Activated CD8-positive, alpha-beta T cell treated with anti-CD3 and anti-CD28 coated beads for 36 hours (primary cell): ENCODE measurements at regions not wholly inside any gene's neighbourhood (a gene's known extent, or its start where the extent isn't known, plus 50 kb on each side); places are given as distances from the start of the nearest gene placed in this dataset.

Source experiments
- ATAC-seq: fragments of 200-7000 bp; cut with Tn5 transposase; one replicate; pipeline ENCODE4 v1.10.0; 2021; ENCODE audit warnings: mild to moderate bottlenecking, moderate library complexity
- CTCF ChIA-PET: fragments of 350-600 bp; sonication (Branson Sonifier 250); formaldehyde crosslinking; loops from one replicate; lab custom pipeline; 2021; ENCODE audit warnings: antibody characterized with exemption; lab: Charles Lee
- POLR2A ChIA-PET: fragments of 350-600 bp; sonication (Branson Sonifier 250); formaldehyde crosslinking; loops from one replicate; lab custom pipeline; 2021; ENCODE audit warnings: antibody characterized with exemption; lab: Charles Lee
- DNase-seq: peaks from one replicate; pipeline ENCODE4 v3.0.0-alpha.2; 2020
- H3K27ac Mint-ChIP-seq: one replicate; pipeline ENCODE4 v1.8.0; 2021; ENCODE audit warnings: mild to moderate bottlenecking, mixed read lengths
- H3K27me3 Mint-ChIP-seq: one replicate; pipeline ENCODE4 v1.8.0; 2021; ENCODE audit warnings: mixed read lengths
- H3K36me3 Mint-ChIP-seq: one replicate; pipeline ENCODE4 v1.8.0; 2021; ENCODE audit warnings: low read depth, mixed read lengths
- H3K4me1 Mint-ChIP-seq: one replicate; pipeline ENCODE4 v1.8.0; 2021; ENCODE audit warnings: low read depth, mixed read lengths
- H3K4me3 Mint-ChIP-seq: one replicate; pipeline ENCODE4 v1.8.0; 2021; ENCODE audit warnings: mild to moderate bottlenecking, moderate library complexity, mixed read lengths
- H3K9me3 Mint-ChIP-seq: one replicate; pipeline ENCODE4 v1.8.0; 2021; ENCODE audit warnings: mixed read lengths
- CTCF ChIP-seq: fragments of 200-600 bp; IDR thresholded peaks from one replicate; pipeline ENCODE4 v1.8.0; 2022; ENCODE audit warnings: antibody characterized with exemption, mild to moderate bottlenecking
- intact Hi-C: fragments of 100-400 bp; cut with micrococcal nuclease; formaldehyde crosslinking; loops from one replicate; pipeline ENCODE4 v1.10.0; 2022

- CTCF ChIA-PET: no interaction called here
- H3K4me1 Mint-ChIP-seq: no peaks in the 10 kb centered on the region
- H3K4me3 Mint-ChIP-seq: no peak overlapping the region
- H3K27me3 Mint-ChIP-seq: peaks cover 7% of the 10 kb centered on the region
- no peak for TF ChIP-seq CTCF
- POLR2A ChIA-PET: no interaction called here
- DNase-seq (no peak), ATAC-seq (no peak)
- intact Hi-C loops: no loop called here
- no peaks in the 10 kb centered on the region for H3K36me3 Mint-ChIP-seq
- no peak overlapping the region for H3K27ac Mint-ChIP-seq
- no peaks in the 10 kb centered on the region for H3K9me3 Mint-ChIP-seq
These were observed 156.3 kb upstream of the TMEM108 start for GRCh38 chr3:132881756-132882409.

DNA sequence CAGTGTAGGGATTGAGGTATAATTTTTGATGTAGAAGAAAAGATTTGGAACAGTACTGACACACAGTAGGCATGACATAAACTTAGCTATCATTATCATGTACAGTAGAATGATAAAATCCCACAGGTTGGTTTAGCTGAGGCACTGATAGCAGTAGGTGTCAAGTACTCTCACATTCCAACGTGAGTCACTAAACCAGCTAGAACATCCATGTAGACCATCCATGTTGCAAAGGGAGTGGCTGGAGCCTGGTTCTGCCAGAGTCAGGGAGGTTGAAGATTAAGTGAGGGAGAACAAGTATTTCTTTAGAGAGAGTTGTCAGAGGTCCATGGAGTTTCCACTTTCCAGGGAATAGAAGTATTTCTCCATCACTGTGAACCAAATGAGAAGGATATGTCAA lies 157.2 kb upstream of the TMEM108 start:
- CTCF ChIA-PET: no interaction called here
- H3K4me1 Mint-ChIP-seq: no peaks in the 10 kb centered on the region
- no peaks in the 10 kb centered on the region for H3K9me3 Mint-ChIP-seq
- DNase-seq (no peak), ATAC-seq (no peak)
- H3K27me3 Mint-ChIP-seq: peaks cover 7% of the 10 kb centered on the region
- no peak for TF ChIP-seq CTCF
- intact Hi-C loops: no loop called here
- no peaks in the 10 kb centered on the region for H3K36me3 Mint-ChIP-seq
- H3K27ac Mint-ChIP-seq: no peak overlapping the region
- POLR2A ChIA-PET: interaction anchor here (1.4 kb wide), 1 partner anchor 9 kb away, joined by 3 read pairs; no protein-coding TSS in a partner anchor
- no peak overlapping the region for H3K4me3 Mint-ChIP-seq

DNA sequence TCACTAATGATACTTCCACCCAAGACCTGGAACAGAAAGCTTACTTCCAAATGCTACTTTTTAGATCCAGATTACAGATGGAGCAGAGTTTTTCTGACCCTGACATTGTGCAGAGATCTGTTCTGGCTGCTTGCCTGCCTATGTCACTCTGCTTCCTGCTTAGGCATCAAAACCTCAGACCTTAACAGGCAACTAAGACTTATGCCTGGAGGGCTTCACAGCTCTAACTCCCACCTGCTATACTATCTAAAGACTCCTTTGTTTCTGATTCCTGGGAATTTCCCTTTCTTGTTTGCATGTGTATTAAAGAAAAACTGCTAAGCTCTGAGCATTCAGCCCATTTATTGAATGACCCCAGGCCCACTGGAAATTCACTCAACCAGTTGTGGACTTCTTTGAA lies 157.4 kb upstream of the NPHP3 start:
- ATAC-seq: no peak
- H3K27me3 Mint-ChIP-seq: peaks cover 9% of the 10 kb centered on the region
- H3K27ac Mint-ChIP-seq: no peak overlapping the region
- POLR2A ChIA-PET: interaction anchor here (1.4 kb wide), 1 partner anchor 8 kb away, joined by 3 read pairs; no protein-coding TSS in a partner anchor
- no peaks in the 10 kb centered on the region for H3K4me1 Mint-ChIP-seq
- H3K9me3 Mint-ChIP-seq: no peaks in the 10 kb centered on the region
- CTCF ChIA-PET: no interaction called here
- H3K36me3 Mint-ChIP-seq: no peaks in the 10 kb centered on the region
- DNase-seq: no peak
- TF ChIP-seq CTCF: no peak
- intact Hi-C loops: no loop called here
- H3K4me3 Mint-ChIP-seq: no peak overlapping the region

DNA sequence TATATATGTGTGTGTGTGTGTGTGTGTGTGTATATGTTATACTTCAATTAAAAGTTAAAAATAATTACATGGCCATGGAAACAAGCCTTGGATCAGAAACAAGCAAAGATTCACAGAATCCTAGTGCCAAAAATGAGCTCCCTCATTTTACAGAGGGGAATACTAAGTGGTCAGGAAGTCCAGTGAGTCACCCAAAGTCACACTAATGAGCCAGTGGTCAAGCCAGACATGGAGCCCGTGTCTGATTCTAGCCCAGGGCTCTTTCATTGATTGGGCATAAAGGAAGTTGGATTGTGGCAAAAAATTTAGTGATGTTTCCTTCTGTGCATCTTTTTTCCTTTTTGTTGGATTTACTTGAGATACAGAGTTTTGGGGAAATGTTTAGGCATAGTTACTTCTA lies 152.5 kb upstream of the NPHP3 start:
- H3K4me3 Mint-ChIP-seq: no peak overlapping the region
- POLR2A ChIA-PET: no interaction called here
- no peak overlapping the region for H3K27ac Mint-ChIP-seq
- peaks cover 5% of the 10 kb centered on the region for H3K27me3 Mint-ChIP-seq
- no peak for DNase-seq
- no peaks in the 10 kb centered on the region for H3K4me1 Mint-ChIP-seq
- CTCF ChIA-PET: no interaction called here
- intact Hi-C loops: no loop called here
- no peaks in the 10 kb centered on the region for H3K9me3 Mint-ChIP-seq
- TF ChIP-seq CTCF: no peak
- ATAC-seq: no peak
- no peaks in the 10 kb centered on the region for H3K36me3 Mint-ChIP-seq

GRCh38 chr3:132872711-132873110 lies 150.5 kb upstream of the NPHP3 start:
- ATAC-seq: no peak
- CTCF ChIA-PET: no interaction called here
- intact Hi-C loops: no loop called here

More at GRCh38 chr3:132872711-132873110, 150.5 kb upstream of the NPHP3 start:
- H3K27ac Mint-ChIP-seq: no peak overlapping the region
- no peaks in the 10 kb centered on the region for H3K9me3 Mint-ChIP-seq
- POLR2A ChIA-PET: no interaction called here
- no peak overlapping the region for H3K4me3 Mint-ChIP-seq
- H3K4me1 Mint-ChIP-seq: no peaks in the 10 kb centered on the region
- TF ChIP-seq CTCF: no peak
- H3K27me3 Mint-ChIP-seq: peaks cover 5% of the 10 kb centered on the region
- no peak for DNase-seq
- no peaks in the 10 kb centered on the region for H3K36me3 Mint-ChIP-seq
